ENCODE measurements at regions not wholly inside any gene's neighbourhood (a gene's known extent, or its start where the extent isn't known, plus 50 kb on each side); places are given as distances from the start of the nearest gene placed in this dataset.
"Not testable (repeated sequence)": the region's sequence is repeated elsewhere in the genome, so short reads cannot be mapped to it uniquely, and the experiment has no call there.

DNA sequence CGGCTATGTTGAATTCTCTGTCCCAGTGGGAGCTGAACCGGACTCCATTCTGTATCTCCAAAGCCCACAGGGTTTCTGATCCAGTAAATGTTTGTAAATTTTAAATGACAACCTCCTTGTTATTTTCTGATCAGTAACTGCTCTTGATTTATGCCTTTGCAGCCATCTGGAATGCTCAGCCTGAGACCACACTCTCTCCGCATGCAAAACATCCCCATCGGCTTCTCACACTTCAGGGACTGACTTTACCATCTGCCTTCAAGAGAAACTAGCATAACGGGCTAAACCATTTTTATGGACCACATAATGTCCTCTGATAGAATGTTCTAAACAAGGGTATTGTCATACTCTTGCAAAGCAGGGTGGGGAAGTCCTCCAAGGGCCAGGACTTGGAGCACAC, 94.5 kb upstream of the FOXQ1 start:
- no peak for TF ChIP-seq CTCF (IDR thresholded peaks at IDR 0.05; ENCODE audit: insufficient read depth, low read length, poor library complexity, severe bottlenecking)
- Histone ChIP-seq H3K36me3 (ENCODE audit: control insufficient read depth, insufficient read depth, low read length) (no peaks in the 10 kb centered on the region), H3K4me3 (replicated peaks; ENCODE audit: low read depth, low read length) (no peak overlapping the region), H3K27me3 (replicated peaks; ENCODE audit: control insufficient read depth, insufficient read depth, low read length) (no peaks in the 10 kb centered on the region; the same call in none of the 2 replicates)
- DNase-seq (ENCODE audit: extremely low read depth, insufficient read length), result no peak

- no peak for TF ChIP-seq CTCF (IDR thresholded peaks at IDR 0.05; ENCODE audit: insufficient read depth, low read length, poor library complexity, severe bottlenecking)
- no peaks in the 10 kb centered on the region; the same call in none of the 2 replicates for H3K27me3 ChIP-seq (replicated peaks; ENCODE audit: control insufficient read depth, insufficient read depth, low read length)
- H3K4me3 ChIP-seq (replicated peaks; ENCODE audit: low read depth, low read length), result no peak overlapping the region
- no peaks in the 10 kb centered on the region for H3K36me3 ChIP-seq (ENCODE audit: control insufficient read depth, insufficient read depth, low read length)
- DNase-seq (ENCODE audit: extremely low read depth, insufficient read length), result no peak
Measured at GRCh38 chr6:1216488-1216974, 95.4 kb upstream of the FOXQ1 start.

GRCh38 chr6:1215884-1216487, 95.9 kb upstream of the FOXQ1 start:
- DNase-seq (ENCODE audit: extremely low read depth, insufficient read length), result no peak
- H3K36me3 ChIP-seq (ENCODE audit: control insufficient read depth, insufficient read depth, low read length), result no peaks in the 10 kb centered on the region
- no peak overlapping the region for H3K4me3 ChIP-seq (replicated peaks; ENCODE audit: low read depth, low read length)
- H3K27me3 ChIP-seq (replicated peaks; ENCODE audit: control insufficient read depth, insufficient read depth, low read length), result no peaks in the 10 kb centered on the region; the same call in none of the 2 replicates
- TF ChIP-seq CTCF (IDR thresholded peaks at IDR 0.05; ENCODE audit: insufficient read depth, low read length, poor library complexity, severe bottlenecking), result no peak

- TF ChIP-seq CTCF (IDR thresholded peaks at IDR 0.05; ENCODE audit: insufficient read depth, low read length, poor library complexity, severe bottlenecking), result no peak
- Histone ChIP-seq H3K27me3 (replicated peaks; ENCODE audit: control insufficient read depth, insufficient read depth, low read length) (no peaks in the 10 kb centered on the region; the same call in none of the 2 replicates), H3K4me3 (replicated peaks; ENCODE audit: low read depth, low read length) (no peak overlapping the region), H3K36me3 (ENCODE audit: control insufficient read depth, insufficient read depth, low read length) (no peaks in the 10 kb centered on the region)
- no peak for DNase-seq (ENCODE audit: extremely low read depth, insufficient read length)
Measured at GRCh38 chr6:1215023-1215422, 96.9 kb upstream of the FOXQ1 start.

GRCh38 chr6:1212919-1213318, 99.0 kb upstream of the FOXQ1 start:
- Histone ChIP-seq H3K27me3 (replicated peaks; ENCODE audit: control insufficient read depth, insufficient read depth, low read length) (no peaks in the 10 kb centered on the region; the same call in 1 of the 2 replicates), H3K4me3 (replicated peaks; ENCODE audit: low read depth, low read length) (no peak overlapping the region), H3K36me3 (ENCODE audit: control insufficient read depth, insufficient read depth, low read length) (no peaks in the 10 kb centered on the region)
- DNase-seq (ENCODE audit: extremely low read depth, insufficient read length), result no peak
- TF ChIP-seq CTCF (IDR thresholded peaks at IDR 0.05; ENCODE audit: insufficient read depth, low read length, poor library complexity, severe bottlenecking), result no peak

- H3K27me3 ChIP-seq (replicated peaks; ENCODE audit: control insufficient read depth, insufficient read depth, low read length); DNase-seq (ENCODE audit: extremely low read depth, insufficient read length); H3K36me3 ChIP-seq (ENCODE audit: control insufficient read depth, insufficient read depth, low read length); H3K4me3 ChIP-seq (replicated peaks; ENCODE audit: low read depth, low read length): not testable (repeated sequence)
Measured at GRCh38 chr6:1212138-1212537, 99.8 kb upstream of the FOXQ1 start.

- H3K27me3 ChIP-seq (replicated peaks; ENCODE audit: control insufficient read depth, insufficient read depth, low read length); H3K4me3 ChIP-seq (replicated peaks; ENCODE audit: low read depth, low read length); DNase-seq (ENCODE audit: extremely low read depth, insufficient read length); H3K36me3 ChIP-seq (ENCODE audit: control insufficient read depth, insufficient read depth, low read length): not testable (repeated sequence)
Measured at GRCh38 chr6:1210631-1211030, 101.3 kb upstream of the FOXQ1 start.
